Neural cell (in vitro differentiated cells): ENCODE measurements at regions not wholly inside any gene's neighbourhood (a gene's known extent, or its start where the extent isn't known, plus 50 kb on each side); places are given as distances from the start of the nearest gene placed in this dataset.

Experiments
- H2AFZ ChIP-seq: fragments of 200-600, 300-800 bp; sonication (generic), shearing (Covaris generic); 2 replicates; pipeline ENCODE4 v1.6.0; 2014; ENCODE audit warnings: low read depth, mild to moderate bottlenecking, antibody characterized with exemption, low read length, moderate library complexity
- H3F3A ChIP-seq: fragments of 200-600 bp; shearing (Covaris generic); 2 replicates; pipeline ENCODE4 v1.6.1; 2016; ENCODE audit warnings: mild to moderate bottlenecking, moderate library complexity, mixed read lengths, antibody characterized with exemption, low read length; ENCODE audit not compliant: insufficient read depth, poor library complexity, severe bottlenecking
- H3K27ac ChIP-seq: fragments of 200-600, 300-800 bp; sonication (generic), shearing (Covaris generic); 2 replicates; pipeline ENCODE4 v1.5.1; 2014; ENCODE audit warnings: mild to moderate bottlenecking, low read length, moderate library complexity
- H3K27me3 ChIP-seq: fragments of 300-800, 200-600 bp; sonication (generic), shearing (Covaris generic); 2 replicates; pipeline ENCODE4 v1.6.0; 2014; ENCODE audit warnings: mild to moderate bottlenecking, low read depth, low read length, moderate library complexity; ENCODE audit not compliant: insufficient read depth
- H3K36me3 ChIP-seq: fragments of 300-800, 200-600 bp; sonication (generic), shearing (Covaris generic); 2 replicates; pipeline ENCODE4 v1.5.1; 2014; ENCODE audit warnings: mild to moderate bottlenecking, antibody characterized with exemption, low read length, moderate library complexity; ENCODE audit not compliant: insufficient read depth
- H3K4me2 ChIP-seq: fragments of 300-800, 200-600 bp; sonication (generic), shearing (Covaris generic); 2 replicates; pipeline ENCODE4 v1.6.0; 2014; ENCODE audit warnings: mild to moderate bottlenecking, low read length
- H3K4me3 ChIP-seq: fragments of 300-800, 200-600 bp; sonication (generic), shearing (Covaris generic); 2 replicates; pipeline ENCODE4 v1.5.1; 2014; ENCODE audit warnings: mild to moderate bottlenecking, low read length, moderate library complexity
- H3K79me2 ChIP-seq: fragments of 200-600 bp; shearing (Covaris generic); replicated peaks from 2 replicates; pipeline ENCODE4 v1.6.0; 2014; ENCODE audit warnings: mild to moderate bottlenecking, low read length, moderate library complexity; ENCODE audit not compliant: insufficient read depth
- H3K9ac ChIP-seq: fragments of 300-800, 200-600 bp; sonication (generic), shearing (Covaris generic); 2 replicates; pipeline ENCODE4 v1.6.1; 2016; ENCODE audit warnings: mild to moderate bottlenecking, low read length, mixed read lengths
- H3K9me2 ChIP-seq: fragments of 200-600 bp; shearing (Covaris generic); 2 replicates; pipeline ENCODE4 v1.6.1; 2016; ENCODE audit warnings: mild to moderate bottlenecking, low read length, mixed read lengths; ENCODE audit not compliant: insufficient read depth
- H3K9me3 ChIP-seq: fragments of 200-600, 300-800 bp; sonication (generic), shearing (Covaris generic); 2 replicates; pipeline ENCODE4 v1.6.1; 2016; ENCODE audit warnings: mild to moderate bottlenecking, mixed run types, low read length, moderate library complexity, mixed read lengths
- H4K20me1 ChIP-seq: fragments of 200-600 bp; shearing (Covaris generic); 2 replicates; pipeline ENCODE4 v1.6.1; 2016; ENCODE audit warnings: mild to moderate bottlenecking, mixed run types; ENCODE audit not compliant: insufficient read depth
- CTCF ChIP-seq: fragments of 450-650 bp; IDR thresholded peaks from 2 replicates; pipeline ENCODE4 v1.5.1; 2014; ENCODE audit warnings: antibody characterized with exemption, mild to moderate bottlenecking, moderate library complexity; ENCODE audit not compliant: poor library complexity, severe bottlenecking
- EP300 ChIP-seq: fragments of 450-650 bp; conservative IDR thresholded peaks from 2 replicates; pipeline ENCODE4 v1.6.1; 2014; ENCODE audit warnings: antibody characterized with exemption, mild to moderate bottlenecking, moderate library complexity; ENCODE audit not compliant: poor library complexity, severe bottlenecking
- EZH2 ChIP-seq: fragments of 200-600, 300-800 bp; shearing (Covaris generic), sonication (generic); IDR thresholded peaks from 2 replicates; pipeline ENCODE4 v1.6.1; 2014; ENCODE audit warnings: antibody characterized with exemption, low read length, borderline replicate concordance, mild to moderate bottlenecking; ENCODE audit not compliant: insufficient read depth, poor library complexity, severe bottlenecking
- MXI1 ChIP-seq: fragments of 450-650 bp; conservative IDR thresholded peaks from 2 replicates; pipeline ENCODE4 v1.6.1; 2014; ENCODE audit warnings: antibody characterized with exemption, mild to moderate bottlenecking; ENCODE audit not compliant: poor library complexity, severe bottlenecking
- POLR2AphosphoS5 ChIP-seq: IDR thresholded peaks from 2 replicates; pipeline ENCODE4 v1.6.1; 2012
- RAD21 ChIP-seq: fragments of 450-650 bp; conservative IDR thresholded peaks from 2 replicates; pipeline ENCODE4 v1.6.1; 2014; ENCODE audit warnings: antibody characterized with exemption, mild to moderate bottlenecking, moderate library complexity
- SMC3 ChIP-seq: fragments of 450-650 bp; conservative IDR thresholded peaks from 2 replicates; pipeline ENCODE4 v1.6.1; 2014; ENCODE audit warnings: antibody characterized with exemption, mild to moderate bottlenecking, moderate library complexity; ENCODE audit not compliant: poor library complexity
- TAF1 ChIP-seq: IDR thresholded peaks from 2 replicates; pipeline ENCODE4 v1.6.1; 2012; ENCODE audit warnings: low read depth
- TF ChIP-seq, protein P1 (sequence below): IDR thresholded peaks from 2 replicates; pipeline ENCODE4 v1.6.1; 2012; ENCODE audit warnings: borderline replicate concordance

GRCh38 chr13:64925727-64926126 lies 2304.4 kb downstream of the PCDH9 start:
- Histone ChIP-seq H4K20me1 (no peaks in the 10 kb centered on the region), H3K36me3 (no peaks in the 10 kb centered on the region), H3K9ac (no peak overlapping the region), H3K4me2 (no peak overlapping the region), H3F3A (no peaks in the 10 kb centered on the region), H2AFZ (no peak overlapping the region), H3K4me3 (no peak overlapping the region), H3K9me2 (no peaks in the 10 kb centered on the region), H3K79me2 (no peaks in the 10 kb centered on the region), H3K27me3 (no peaks in the 10 kb centered on the region), H3K9me3 (no peaks in the 10 kb centered on the region), H3K27ac (no peak overlapping the region)
- TF ChIP-seq TAF1 (no peak), CTCF (no peak), EZH2 (no peak), MXI1 (no peak), POLR2AphosphoS5 (no peak), EP300 (no peak), RAD21 (no peak), SMC3 (no peak)
- TF ChIP-seq, protein P1, sequence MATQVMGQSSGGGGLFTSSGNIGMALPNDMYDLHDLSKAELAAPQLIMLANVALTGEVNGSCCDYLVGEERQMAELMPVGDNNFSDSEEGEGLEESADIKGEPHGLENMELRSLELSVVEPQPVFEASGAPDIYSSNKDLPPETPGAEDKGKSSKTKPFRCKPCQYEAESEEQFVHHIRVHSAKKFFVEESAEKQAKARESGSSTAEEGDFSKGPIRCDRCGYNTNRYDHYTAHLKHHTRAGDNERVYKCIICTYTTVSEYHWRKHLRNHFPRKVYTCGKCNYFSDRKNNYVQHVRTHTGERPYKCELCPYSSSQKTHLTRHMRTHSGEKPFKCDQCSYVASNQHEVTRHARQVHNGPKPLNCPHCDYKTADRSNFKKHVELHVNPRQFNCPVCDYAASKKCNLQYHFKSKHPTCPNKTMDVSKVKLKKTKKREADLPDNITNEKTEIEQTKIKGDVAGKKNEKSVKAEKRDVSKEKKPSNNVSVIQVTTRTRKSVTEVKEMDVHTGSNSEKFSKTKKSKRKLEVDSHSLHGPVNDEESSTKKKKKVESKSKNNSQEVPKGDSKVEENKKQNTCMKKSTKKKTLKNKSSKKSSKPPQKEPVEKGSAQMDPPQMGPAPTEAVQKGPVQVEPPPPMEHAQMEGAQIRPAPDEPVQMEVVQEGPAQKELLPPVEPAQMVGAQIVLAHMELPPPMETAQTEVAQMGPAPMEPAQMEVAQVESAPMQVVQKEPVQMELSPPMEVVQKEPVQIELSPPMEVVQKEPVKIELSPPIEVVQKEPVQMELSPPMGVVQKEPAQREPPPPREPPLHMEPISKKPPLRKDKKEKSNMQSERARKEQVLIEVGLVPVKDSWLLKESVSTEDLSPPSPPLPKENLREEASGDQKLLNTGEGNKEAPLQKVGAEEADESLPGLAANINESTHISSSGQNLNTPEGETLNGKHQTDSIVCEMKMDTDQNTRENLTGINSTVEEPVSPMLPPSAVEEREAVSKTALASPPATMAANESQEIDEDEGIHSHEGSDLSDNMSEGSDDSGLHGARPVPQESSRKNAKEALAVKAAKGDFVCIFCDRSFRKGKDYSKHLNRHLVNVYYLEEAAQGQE, result no peak

GRCh38 chr13:64925284-64925683 lies 2304.9 kb downstream of the PCDH9 start:
- H3K9me3 ChIP-seq, result no peaks in the 10 kb centered on the region
- no peak overlapping the region for H3K4me3 ChIP-seq
- H4K20me1 ChIP-seq, result no peaks in the 10 kb centered on the region
- H3K9ac ChIP-seq, result no peak overlapping the region
- no peaks in the 10 kb centered on the region for H3K27me3 ChIP-seq
- no peak for TF ChIP-seq MXI1
- TF ChIP-seq POLR2AphosphoS5, result no peak
- TF ChIP-seq RAD21, result no peak
- no peak for TF ChIP-seq CTCF
- TF ChIP-seq, protein P1, result no peak
- TF ChIP-seq EZH2, result no peak
- no peaks in the 10 kb centered on the region for H3K9me2 ChIP-seq
- H3K79me2 ChIP-seq, result no peaks in the 10 kb centered on the region
- no peak overlapping the region for H3K4me2 ChIP-seq
- H3F3A ChIP-seq, result no peaks in the 10 kb centered on the region
- H2AFZ ChIP-seq, result no peak overlapping the region
- no peak overlapping the region for H3K27ac ChIP-seq
- H3K36me3 ChIP-seq, result no peaks in the 10 kb centered on the region
